WTC11 (cell line): ENCODE measurements at regions not wholly inside any gene's neighbourhood (a gene's known extent, or its start where the extent isn't known, plus 50 kb on each side); places are given as distances from the start of the nearest gene placed in this dataset.

Experiments
- ATAC-seq: fragments of 200-7000 bp; cut with Tn5 transposase; 2 replicates; pipeline ENCODE4 v1.10.0; 2021; ENCODE audit warnings: mild to moderate bottlenecking, moderate library complexity
- CTCF ChIA-PET: fragments of 300-600 bp; sonication (Branson Sonifier 250); formaldehyde crosslinking; loops from one replicate; lab custom pipeline; 2021; ENCODE audit warnings: antibody characterized with exemption; lab: Charles Lee
- POLR2A ChIA-PET: fragments of 350-600 bp; sonication (Branson Sonifier 250); formaldehyde crosslinking; loops from one replicate; lab custom pipeline; 2021; ENCODE audit warnings: antibody characterized with exemption; lab: Charles Lee
- DNase-seq: peaks from one replicate; pipeline ENCODE4 v3.0.0; 2021; ENCODE audit warnings: low spot score
- H3K27ac Mint-ChIP-seq: 2 replicates; pipeline ENCODE4 v1.8.0; 2021; ENCODE audit warnings: mixed read lengths
- H3K27me3 Mint-ChIP-seq: 2 replicates; pipeline ENCODE4 v1.8.0; 2021; ENCODE audit warnings: low read depth, mild to moderate bottlenecking, moderate library complexity, mixed read lengths
- H3K36me3 Mint-ChIP-seq: 2 replicates; pipeline ENCODE4 v1.8.0; 2021; ENCODE audit warnings: mixed read lengths
- H3K4me1 Mint-ChIP-seq: 2 replicates; pipeline ENCODE4 v1.8.0; 2022; ENCODE audit warnings: mixed read lengths
- H3K4me3 Mint-ChIP-seq: 2 replicates; pipeline ENCODE4 v1.8.0; 2021; ENCODE audit warnings: mild to moderate bottlenecking, moderate library complexity, mixed read lengths
- H3K9me3 Mint-ChIP-seq: 2 replicates; pipeline ENCODE4 v1.8.0; 2021; ENCODE audit warnings: mixed read lengths
- CREB1 ChIP-seq: sonication (generic); formaldehyde crosslinking; IDR thresholded peaks from 2 replicates; pipeline ENCODE4 v1.8.0; 2023; ENCODE audit warnings: mild to moderate bottlenecking, missing genetic modification reagents
- ESRRA ChIP-seq: sonication (generic); formaldehyde crosslinking; IDR thresholded peaks from 2 replicates; pipeline ENCODE4 v1.8.1; 2022; ENCODE audit warnings: mild to moderate bottlenecking, missing genetic modification reagents, borderline replicate concordance
- GRHL2 ChIP-seq: fragments of 250-450 bp; sonication (Bioruptor Pico); IDR thresholded peaks from 2 replicates; pipeline ENCODE4 v1.8.0; 2022; ENCODE audit warnings: mild to moderate bottlenecking, moderate library complexity; ENCODE audit not compliant: insufficient replicate concordance, severe bottlenecking
- JAZF1 ChIP-seq: fragments of 250-450 bp; sonication (Bioruptor Pico); IDR thresholded peaks from 2 replicates; pipeline ENCODE4 v1.9.0; 2021; ENCODE audit warnings: moderate library complexity, mild to moderate bottlenecking, inconsistent platforms
- KAT7 ChIP-seq: sonication (generic); formaldehyde crosslinking; IDR thresholded peaks from 2 replicates; pipeline ENCODE4 v1.8.1; 2023; ENCODE audit warnings: missing genetic modification reagents, mild to moderate bottlenecking, borderline replicate concordance
- MYBL2 ChIP-seq: sonication (generic); formaldehyde crosslinking; IDR thresholded peaks from 2 replicates; pipeline ENCODE4 v1.8.1; 2023; ENCODE audit warnings: mild to moderate bottlenecking, moderate library complexity, missing genetic modification reagents
- NR1H2 ChIP-seq: sonication (generic); formaldehyde crosslinking; IDR thresholded peaks from 2 replicates; pipeline ENCODE4 v1.9.0; 2021; ENCODE audit warnings: mild to moderate bottlenecking, moderate library complexity, missing genetic modification reagents
- OVOL2 ChIP-seq: fragments of 250-450 bp; sonication (Bioruptor Pico); IDR thresholded peaks from 2 replicates; pipeline ENCODE4 v1.9.0; 2021; ENCODE audit warnings: mild to moderate bottlenecking, borderline replicate concordance
- TEAD4 ChIP-seq: sonication (generic); formaldehyde crosslinking; IDR thresholded peaks from 2 replicates; pipeline ENCODE4 v1.8.0; 2022; ENCODE audit warnings: mild to moderate bottlenecking, missing genetic modification reagents
- ZBTB21 ChIP-seq: sonication (generic); formaldehyde crosslinking; IDR thresholded peaks from 2 replicates; pipeline ENCODE4 v1.8.1; 2023; ENCODE audit warnings: mild to moderate bottlenecking, missing genetic modification reagents, borderline replicate concordance
- ZNF317 ChIP-seq: sonication (generic); formaldehyde crosslinking; IDR thresholded peaks from 2 replicates; pipeline ENCODE4 v1.8.1; 2023; ENCODE audit warnings: low read depth, mild to moderate bottlenecking, moderate library complexity, missing genetic modification reagents, borderline replicate concordance
- ZNF425 ChIP-seq: fragments of 250-450 bp; sonication (Bioruptor Pico); conservative IDR thresholded peaks from 2 replicates; pipeline ENCODE4 v1.9.0; 2021; ENCODE audit warnings: mild to moderate bottlenecking
- TF ChIP-seq, protein P1 (sequence below): sonication (generic); formaldehyde crosslinking; IDR thresholded peaks from 2 replicates; pipeline ENCODE4 v1.8.0; 2023; ENCODE audit warnings: missing genetic modification reagents, mild to moderate bottlenecking, borderline replicate concordance
- TF ChIP-seq, protein P2 (sequence below): fragments of 250-450 bp; sonication (Bioruptor Pico); IDR thresholded peaks from 2 replicates; pipeline ENCODE4 v1.9.0; 2021; ENCODE audit warnings: mild to moderate bottlenecking
- TF ChIP-seq, protein P3 (sequence below): sonication (generic); formaldehyde crosslinking; IDR thresholded peaks from 2 replicates; pipeline ENCODE4 v1.8.0; 2023; ENCODE audit warnings: mild to moderate bottlenecking, missing genetic modification reagents

DNA sequence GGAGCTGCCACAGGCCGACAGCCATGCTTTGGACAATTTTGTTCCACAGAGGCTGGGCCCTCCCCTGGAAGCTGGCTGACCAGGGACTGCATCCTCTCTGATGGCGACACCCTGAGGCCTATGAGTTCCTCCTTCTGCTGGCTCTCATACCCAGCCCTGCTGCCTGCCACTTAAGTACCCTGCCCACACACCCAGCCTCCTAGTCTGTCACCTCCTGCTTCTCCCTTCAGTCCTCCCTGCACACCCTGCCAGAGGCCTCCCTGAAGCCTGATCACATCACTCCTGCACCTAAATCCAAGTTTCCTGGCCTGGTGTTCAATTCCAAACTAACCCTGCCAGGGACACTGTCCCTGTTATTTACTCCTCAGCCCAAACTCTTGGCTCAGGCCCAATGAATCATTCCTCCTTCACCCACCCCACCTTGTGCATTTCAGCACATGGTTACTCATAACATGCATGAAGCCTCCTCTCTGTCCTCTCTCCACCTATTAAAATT is 136.7 kb upstream of the NECTIN1 start:
- H3K27ac Mint-ChIP-seq, result no peak overlapping the region

More for the DNA sequence above, 136.7 kb upstream of the NECTIN1 start:
- Mint-ChIP-seq H3K36me3 (peaks cover 3% of the 10 kb centered on the region), H3K4me3 (no peak overlapping the region), H3K4me1 (peaks cover 19% of the 10 kb centered on the region), H3K9me3 (peaks cover 11% of the 10 kb centered on the region), H3K27me3 (peaks cover 2% of the 10 kb centered on the region; the same call in 1 of the 2 replicates)
- ChIA-PET CTCF (interaction anchor here (2.1 kb wide), 1 partner anchor 242 kb away, joined by 6 read pairs; no protein-coding TSS in a partner anchor), POLR2A (no interaction called here)
- DNase-seq (no peak), ATAC-seq (no peak)
- TF ChIP-seq KAT7 (CRISPR knock-in tag) (no peak), OVOL2 (no peak), CREB1 (CRISPR knock-in tag) (no peak), ESRRA (CRISPR knock-in tag) (no peak), NR1H2 (CRISPR knock-in tag) (no peak), ZNF425 (CRISPR knock-in tag) (no peak), ZBTB21 (no peak), MYBL2 (CRISPR knock-in tag) (no peak), ZNF317 (no peak), TEAD4 (CRISPR knock-in tag) (no peak), JAZF1 (CRISPR knock-in tag) (no peak), GRHL2 (CRISPR knock-in tag) (no peak)
- TF ChIP-seq, protein P1, sequence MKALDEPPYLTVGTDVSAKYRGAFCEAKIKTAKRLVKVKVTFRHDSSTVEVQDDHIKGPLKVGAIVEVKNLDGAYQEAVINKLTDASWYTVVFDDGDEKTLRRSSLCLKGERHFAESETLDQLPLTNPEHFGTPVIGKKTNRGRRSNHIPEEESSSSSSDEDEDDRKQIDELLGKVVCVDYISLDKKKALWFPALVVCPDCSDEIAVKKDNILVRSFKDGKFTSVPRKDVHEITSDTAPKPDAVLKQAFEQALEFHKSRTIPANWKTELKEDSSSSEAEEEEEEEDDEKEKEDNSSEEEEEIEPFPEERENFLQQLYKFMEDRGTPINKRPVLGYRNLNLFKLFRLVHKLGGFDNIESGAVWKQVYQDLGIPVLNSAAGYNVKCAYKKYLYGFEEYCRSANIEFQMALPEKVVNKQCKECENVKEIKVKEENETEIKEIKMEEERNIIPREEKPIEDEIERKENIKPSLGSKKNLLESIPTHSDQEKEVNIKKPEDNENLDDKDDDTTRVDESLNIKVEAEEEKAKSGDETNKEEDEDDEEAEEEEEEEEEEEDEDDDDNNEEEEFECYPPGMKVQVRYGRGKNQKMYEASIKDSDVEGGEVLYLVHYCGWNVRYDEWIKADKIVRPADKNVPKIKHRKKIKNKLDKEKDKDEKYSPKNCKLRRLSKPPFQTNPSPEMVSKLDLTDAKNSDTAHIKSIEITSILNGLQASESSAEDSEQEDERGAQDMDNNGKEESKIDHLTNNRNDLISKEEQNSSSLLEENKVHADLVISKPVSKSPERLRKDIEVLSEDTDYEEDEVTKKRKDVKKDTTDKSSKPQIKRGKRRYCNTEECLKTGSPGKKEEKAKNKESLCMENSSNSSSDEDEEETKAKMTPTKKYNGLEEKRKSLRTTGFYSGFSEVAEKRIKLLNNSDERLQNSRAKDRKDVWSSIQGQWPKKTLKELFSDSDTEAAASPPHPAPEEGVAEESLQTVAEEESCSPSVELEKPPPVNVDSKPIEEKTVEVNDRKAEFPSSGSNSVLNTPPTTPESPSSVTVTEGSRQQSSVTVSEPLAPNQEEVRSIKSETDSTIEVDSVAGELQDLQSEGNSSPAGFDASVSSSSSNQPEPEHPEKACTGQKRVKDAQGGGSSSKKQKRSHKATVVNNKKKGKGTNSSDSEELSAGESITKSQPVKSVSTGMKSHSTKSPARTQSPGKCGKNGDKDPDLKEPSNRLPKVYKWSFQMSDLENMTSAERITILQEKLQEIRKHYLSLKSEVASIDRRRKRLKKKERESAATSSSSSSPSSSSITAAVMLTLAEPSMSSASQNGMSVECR (CRISPR knock-in tag), result no peak
- TF ChIP-seq, protein P2, sequence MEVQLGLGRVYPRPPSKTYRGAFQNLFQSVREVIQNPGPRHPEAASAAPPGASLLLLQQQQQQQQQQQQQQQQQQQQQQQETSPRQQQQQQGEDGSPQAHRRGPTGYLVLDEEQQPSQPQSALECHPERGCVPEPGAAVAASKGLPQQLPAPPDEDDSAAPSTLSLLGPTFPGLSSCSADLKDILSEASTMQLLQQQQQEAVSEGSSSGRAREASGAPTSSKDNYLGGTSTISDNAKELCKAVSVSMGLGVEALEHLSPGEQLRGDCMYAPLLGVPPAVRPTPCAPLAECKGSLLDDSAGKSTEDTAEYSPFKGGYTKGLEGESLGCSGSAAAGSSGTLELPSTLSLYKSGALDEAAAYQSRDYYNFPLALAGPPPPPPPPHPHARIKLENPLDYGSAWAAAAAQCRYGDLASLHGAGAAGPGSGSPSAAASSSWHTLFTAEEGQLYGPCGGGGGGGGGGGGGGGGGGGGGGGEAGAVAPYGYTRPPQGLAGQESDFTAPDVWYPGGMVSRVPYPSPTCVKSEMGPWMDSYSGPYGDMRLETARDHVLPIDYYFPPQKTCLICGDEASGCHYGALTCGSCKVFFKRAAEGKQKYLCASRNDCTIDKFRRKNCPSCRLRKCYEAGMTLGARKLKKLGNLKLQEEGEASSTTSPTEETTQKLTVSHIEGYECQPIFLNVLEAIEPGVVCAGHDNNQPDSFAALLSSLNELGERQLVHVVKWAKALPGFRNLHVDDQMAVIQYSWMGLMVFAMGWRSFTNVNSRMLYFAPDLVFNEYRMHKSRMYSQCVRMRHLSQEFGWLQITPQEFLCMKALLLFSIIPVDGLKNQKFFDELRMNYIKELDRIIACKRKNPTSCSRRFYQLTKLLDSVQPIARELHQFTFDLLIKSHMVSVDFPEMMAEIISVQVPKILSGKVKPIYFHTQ (CRISPR knock-in tag), result no peak
- TF ChIP-seq, protein P3, sequence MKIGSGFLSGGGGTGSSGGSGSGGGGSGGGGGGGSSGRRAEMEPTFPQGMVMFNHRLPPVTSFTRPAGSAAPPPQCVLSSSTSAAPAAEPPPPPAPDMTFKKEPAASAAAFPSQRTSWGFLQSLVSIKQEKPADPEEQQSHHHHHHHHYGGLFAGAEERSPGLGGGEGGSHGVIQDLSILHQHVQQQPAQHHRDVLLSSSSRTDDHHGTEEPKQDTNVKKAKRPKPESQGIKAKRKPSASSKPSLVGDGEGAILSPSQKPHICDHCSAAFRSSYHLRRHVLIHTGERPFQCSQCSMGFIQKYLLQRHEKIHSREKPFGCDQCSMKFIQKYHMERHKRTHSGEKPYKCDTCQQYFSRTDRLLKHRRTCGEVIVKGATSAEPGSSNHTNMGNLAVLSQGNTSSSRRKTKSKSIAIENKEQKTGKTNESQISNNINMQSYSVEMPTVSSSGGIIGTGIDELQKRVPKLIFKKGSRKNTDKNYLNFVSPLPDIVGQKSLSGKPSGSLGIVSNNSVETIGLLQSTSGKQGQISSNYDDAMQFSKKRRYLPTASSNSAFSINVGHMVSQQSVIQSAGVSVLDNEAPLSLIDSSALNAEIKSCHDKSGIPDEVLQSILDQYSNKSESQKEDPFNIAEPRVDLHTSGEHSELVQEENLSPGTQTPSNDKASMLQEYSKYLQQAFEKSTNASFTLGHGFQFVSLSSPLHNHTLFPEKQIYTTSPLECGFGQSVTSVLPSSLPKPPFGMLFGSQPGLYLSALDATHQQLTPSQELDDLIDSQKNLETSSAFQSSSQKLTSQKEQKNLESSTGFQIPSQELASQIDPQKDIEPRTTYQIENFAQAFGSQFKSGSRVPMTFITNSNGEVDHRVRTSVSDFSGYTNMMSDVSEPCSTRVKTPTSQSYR (CRISPR knock-in tag), result no peak
